OCI-LY3 (cell line): ENCODE measurements at regions not wholly inside any gene's neighbourhood (a gene's known extent, or its start where the extent isn't known, plus 50 kb on each side); places are given as distances from the start of the nearest gene placed in this dataset.

Experiments used
- H2AFZ ChIP-seq: fragments of 200-600, 300-600 bp; shearing (Covaris generic); 2 replicates; pipeline ENCODE4 v1.6.0; 2014; ENCODE audit warnings: antibody characterized with exemption, low read depth, low read length
- H3K27ac ChIP-seq: fragments of 200-600, 300-600 bp; sonication (generic); 2 replicates; pipeline ENCODE4 v1.5.1; 2014; ENCODE audit warnings: mild to moderate bottlenecking, low read length, moderate library complexity, mixed read lengths
- H3K27me3 ChIP-seq: fragments of 200-600, 300-600 bp; sonication (generic); 2 replicates; pipeline ENCODE4 v1.6.1; 2014; ENCODE audit warnings: low read depth, low read length, mixed read lengths
- H3K36me3 ChIP-seq: fragments of 200-600, 300-600 bp; sonication (generic); replicated peaks from 2 replicates; pipeline ENCODE3; 2014; ENCODE audit warnings: low read depth, low read length, mixed read lengths
- H3K4me1 ChIP-seq: fragments of 300-600, 200-600 bp; sonication (generic); 2 replicates; pipeline ENCODE4 v1.6.1; 2014; ENCODE audit warnings: low read length, mixed read lengths
- H3K4me2 ChIP-seq: fragments of 200-600, 300-600 bp; sonication (generic); 2 replicates; pipeline ENCODE4 v1.6.1; 2014; ENCODE audit warnings: low read length, mixed read lengths
- H3K4me3 ChIP-seq: fragments of 300-600, 200-600 bp; sonication (generic); 2 replicates; pipeline ENCODE4 v1.5.1; 2014; ENCODE audit warnings: antibody characterized with exemption, mild to moderate bottlenecking, low read length, moderate library complexity
- H3K79me2 ChIP-seq: fragments of 300-600, 200-600 bp; shearing (Covaris generic); 2 replicates; pipeline ENCODE4 v1.6.1; 2014; ENCODE audit warnings: mild to moderate bottlenecking, low read length, mixed read lengths
- H3K9ac ChIP-seq: fragments of 300-600, 200-600 bp; shearing (Covaris generic); 2 replicates; pipeline ENCODE4 v1.6.0; 2014; ENCODE audit warnings: mild to moderate bottlenecking, low read length, moderate library complexity
- H3K9me3 ChIP-seq: fragments of 200-600, 300-600 bp; shearing (Covaris generic); 2 replicates; pipeline ENCODE4 v1.6.1; 2014; ENCODE audit warnings: low read length, mixed read lengths; ENCODE audit not compliant: insufficient read depth
- H4K20me1 ChIP-seq: fragments of 200-600, 300-600 bp; sonication (generic); 2 replicates; pipeline ENCODE4 v1.6.1; 2016; ENCODE audit warnings: low read length, mixed read lengths; ENCODE audit not compliant: insufficient read depth
- CTCF ChIP-seq: fragments of 200-600, 300-600 bp; sonication (generic); IDR thresholded peaks from 2 replicates; pipeline ENCODE4 v1.5.1; 2014; ENCODE audit warnings: antibody characterized with exemption, low read length, low read depth
- EZH2phosphoT487 ChIP-seq: fragments of 200-600 bp; shearing (Covaris generic); IDR thresholded peaks from 2 replicates; pipeline ENCODE4 v1.6.1; 2018; ENCODE audit warnings: antibody characterized with exemption, mixed run types, low read depth

- H3K36me3 ChIP-seq: no peaks in the 10 kb centered on the region
- no peaks in the 10 kb centered on the region for H3K79me2 ChIP-seq
- no peak overlapping the region for H3K4me2 ChIP-seq
- H3K27ac ChIP-seq: no peak overlapping the region
- H3K27me3 ChIP-seq: no peaks in the 10 kb centered on the region
- no peaks in the 10 kb centered on the region for H3K4me1 ChIP-seq
- H3K9me3 ChIP-seq: no peaks in the 10 kb centered on the region
- H4K20me1 ChIP-seq: no peaks in the 10 kb centered on the region
- H3K9ac ChIP-seq: no peak overlapping the region
- no peak overlapping the region for H2AFZ ChIP-seq
- TF ChIP-seq CTCF: no peak
- TF ChIP-seq EZH2phosphoT487: no peak
- H3K4me3 ChIP-seq: no peak overlapping the region
These were observed 124.9 kb upstream of the ANKRD55 start for GRCh38 chr5:56358046-56358445.

- H3K4me3 ChIP-seq: no peak overlapping the region
- no peak overlapping the region for H3K27ac ChIP-seq
- TF ChIP-seq EZH2phosphoT487 (no peak), CTCF (no peak)
- H3K27me3 ChIP-seq: no peaks in the 10 kb centered on the region
- no peaks in the 10 kb centered on the region for H4K20me1 ChIP-seq
- no peaks in the 10 kb centered on the region for H3K36me3 ChIP-seq
- H2AFZ ChIP-seq: no peak overlapping the region
- H3K4me1 ChIP-seq: no peaks in the 10 kb centered on the region
- H3K9me3 ChIP-seq: no peaks in the 10 kb centered on the region
- H3K4me2 ChIP-seq: no peak overlapping the region
- no peak overlapping the region for H3K9ac ChIP-seq
- H3K79me2 ChIP-seq: no peaks in the 10 kb centered on the region
These were observed 124.3 kb upstream of the ANKRD55 start for GRCh38 chr5:56357426-56357825.

- no peaks in the 10 kb centered on the region for H3K9me3 ChIP-seq
- H3K36me3 ChIP-seq: no peaks in the 10 kb centered on the region
- no peaks in the 10 kb centered on the region for H4K20me1 ChIP-seq
- no peaks in the 10 kb centered on the region for H3K27me3 ChIP-seq
- no peak overlapping the region for H3K4me3 ChIP-seq
- H3K4me1 ChIP-seq: no peaks in the 10 kb centered on the region
- no peak overlapping the region for H2AFZ ChIP-seq
- no peak overlapping the region for H3K9ac ChIP-seq
- no peak overlapping the region for H3K27ac ChIP-seq
- TF ChIP-seq EZH2phosphoT487 (no peak), CTCF (no peak)
- H3K4me2 ChIP-seq: no peak overlapping the region
- H3K79me2 ChIP-seq: no peaks in the 10 kb centered on the region
These were observed 123.7 kb upstream of the ANKRD55 start for GRCh38 chr5:56356836-56357160.

GRCh38 chr5:56356121-56356835 lies 123.1 kb upstream of the ANKRD55 start:
- H3K9ac ChIP-seq: no peak overlapping the region
- H3K4me3 ChIP-seq: no peak overlapping the region
- no peak overlapping the region for H3K27ac ChIP-seq

More at GRCh38 chr5:56356121-56356835, 123.1 kb upstream of the ANKRD55 start:
- no peak for TF ChIP-seq EZH2phosphoT487
- TF ChIP-seq CTCF: no peak
- no peak overlapping the region for H3K4me2 ChIP-seq
- H3K27me3 ChIP-seq: no peaks in the 10 kb centered on the region
- H3K4me1 ChIP-seq: no peaks in the 10 kb centered on the region
- H3K36me3 ChIP-seq: no peaks in the 10 kb centered on the region
- no peaks in the 10 kb centered on the region for H4K20me1 ChIP-seq
- no peaks in the 10 kb centered on the region for H3K79me2 ChIP-seq
- no peak overlapping the region for H2AFZ ChIP-seq
- H3K9me3 ChIP-seq: no peaks in the 10 kb centered on the region
